Occipital lobe (tissue), 1 donor: ENCODE measurements at regions not wholly inside any gene's neighbourhood (a gene's known extent, or its start where the extent isn't known, plus 50 kb on each side); places are given as distances from the start of the nearest gene placed in this dataset.
"Not testable (repeated sequence)": the region's sequence is repeated elsewhere in the genome, so short reads cannot be mapped to it uniquely, and the experiment has no call there.

Experiments
- DNase-seq: peaks from one replicate; lab custom pipeline; 2025; lab: John Stamatoyannopoulos, UW

GRCh38 chr16:52386694-52387093 is 160.2 kb downstream of the TOX3 start:
- no peak for DNase-seq

DNA sequence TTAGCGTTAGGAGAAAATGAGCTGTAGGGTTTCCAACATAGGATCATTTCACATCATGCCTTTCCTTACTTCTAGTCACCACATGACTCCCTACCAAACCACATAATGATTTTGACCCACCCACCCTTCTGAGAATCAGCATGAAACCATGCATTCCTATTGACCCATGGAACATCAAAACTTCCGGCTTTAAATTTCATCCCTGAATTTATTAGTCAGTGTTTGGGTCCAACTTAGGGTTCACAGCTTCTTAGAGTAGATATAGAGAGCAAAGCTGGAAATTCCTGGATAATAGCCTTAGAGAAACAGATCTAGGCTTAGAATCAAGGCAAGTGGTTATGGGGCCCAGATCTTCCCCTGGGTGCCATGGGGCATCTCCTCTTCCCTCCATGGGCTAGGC is 162.6 kb downstream of the TOX3 start:
- no peak for DNase-seq

- DNase-seq = no peak
Measured at GRCh38 chr16:52383640-52384292, 163.2 kb downstream of the TOX3 start.

DNA sequence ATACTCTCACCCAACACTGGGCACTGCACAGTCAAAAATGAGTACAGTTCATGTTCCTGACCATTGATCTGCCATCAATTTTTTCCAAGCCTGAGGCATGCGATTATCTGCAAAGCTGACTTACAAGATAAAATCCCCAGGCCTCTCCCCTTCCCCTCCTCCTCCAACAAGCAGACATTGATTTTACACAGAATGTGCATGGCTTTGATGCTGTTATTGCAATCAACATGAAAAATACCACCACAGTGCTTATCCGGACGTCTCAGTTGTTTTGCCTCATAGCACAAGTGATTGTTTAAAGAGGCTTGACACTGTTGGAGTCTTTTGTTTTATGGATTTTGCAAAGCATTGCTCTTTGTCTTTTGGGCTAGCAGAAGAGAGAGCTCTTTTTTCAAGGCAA is 163.8 kb downstream of the TOX3 start:
- DNase-seq = no peak

DNA sequence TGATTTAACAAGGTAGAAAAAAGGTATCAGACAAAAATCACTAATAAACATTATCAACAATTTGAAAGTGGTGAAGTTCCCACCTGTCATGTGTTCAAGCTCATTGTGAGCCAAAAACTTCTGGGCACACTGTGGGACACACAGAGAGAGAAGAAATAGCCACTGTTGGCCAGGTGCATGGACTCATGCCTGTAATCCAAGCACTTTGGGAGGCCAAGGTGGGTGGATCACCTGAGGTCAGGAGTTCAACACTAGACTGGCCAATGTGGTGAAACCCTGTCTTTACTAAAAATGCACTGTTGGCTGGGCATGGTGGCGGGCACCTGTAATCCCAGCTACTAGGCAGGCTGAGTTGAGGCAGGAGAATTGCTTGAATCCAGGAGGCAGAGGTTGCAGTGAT is 167.4 kb downstream of the TOX3 start:
- no peak for DNase-seq

GRCh38 chr16:52376676-52377280 is 170.2 kb downstream of the TOX3 start:
- DNase-seq = no peak

DNA sequence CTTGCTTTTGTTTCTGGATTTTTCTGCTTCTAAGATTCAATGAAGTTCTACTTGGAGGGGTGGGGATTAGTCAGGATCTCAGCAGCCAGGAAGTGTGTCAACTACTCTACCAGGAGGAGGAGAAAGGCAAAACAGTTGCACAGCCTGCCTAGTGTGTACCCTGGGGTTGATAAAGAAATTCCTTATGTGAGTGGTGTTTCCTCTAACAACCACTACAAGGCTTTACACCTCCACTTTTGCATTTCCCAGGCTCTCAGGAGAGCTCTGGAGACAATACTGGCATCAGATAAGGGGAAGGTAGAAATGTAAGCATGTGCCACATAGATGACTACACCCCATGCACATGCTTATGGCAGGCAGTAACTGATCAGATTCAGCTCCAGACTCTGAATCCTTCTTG is 174.6 kb downstream of the TOX3 start:
- no peak for DNase-seq

DNA sequence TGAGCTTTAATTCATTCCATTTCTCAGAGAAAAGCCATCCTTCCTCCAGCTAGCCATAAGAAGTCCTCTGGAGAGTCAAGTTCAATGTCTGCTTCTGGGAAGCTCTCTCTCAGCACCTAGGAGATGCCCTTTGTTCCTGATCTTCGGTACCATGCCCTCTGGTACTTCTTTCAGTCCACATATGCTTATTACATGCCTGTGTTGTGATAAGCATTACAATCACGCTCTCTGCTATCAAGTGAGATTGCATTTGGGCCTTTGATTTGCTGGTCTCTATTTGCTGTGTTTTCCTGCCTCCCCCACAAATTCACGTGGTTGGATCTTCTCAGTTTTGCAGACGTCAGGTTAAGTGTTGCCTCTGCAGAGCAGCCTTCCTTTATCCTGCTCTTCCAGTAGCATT is 178.1 kb downstream of the TOX3 start:
- no peak for DNase-seq

DNA sequence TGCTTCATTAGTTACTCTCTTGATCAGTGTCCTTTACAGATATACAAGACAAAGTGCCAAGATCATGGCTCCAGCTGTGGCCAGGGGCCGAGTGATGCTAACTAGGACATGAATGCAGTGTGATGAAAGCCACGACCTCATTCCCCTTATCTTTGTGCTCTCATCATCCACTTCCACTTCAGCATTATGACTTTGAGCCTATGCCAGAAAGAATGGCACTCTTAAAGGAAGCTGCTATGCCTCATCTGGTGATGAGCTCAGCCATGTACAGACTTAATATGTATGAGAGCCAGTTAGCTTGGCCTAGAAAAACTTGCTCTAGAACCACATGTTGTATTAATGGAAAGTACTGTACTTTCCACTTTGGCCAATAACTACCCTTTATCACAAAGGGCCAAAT is 179.1 kb downstream of the TOX3 start:
- DNase-seq = no peak

DNA sequence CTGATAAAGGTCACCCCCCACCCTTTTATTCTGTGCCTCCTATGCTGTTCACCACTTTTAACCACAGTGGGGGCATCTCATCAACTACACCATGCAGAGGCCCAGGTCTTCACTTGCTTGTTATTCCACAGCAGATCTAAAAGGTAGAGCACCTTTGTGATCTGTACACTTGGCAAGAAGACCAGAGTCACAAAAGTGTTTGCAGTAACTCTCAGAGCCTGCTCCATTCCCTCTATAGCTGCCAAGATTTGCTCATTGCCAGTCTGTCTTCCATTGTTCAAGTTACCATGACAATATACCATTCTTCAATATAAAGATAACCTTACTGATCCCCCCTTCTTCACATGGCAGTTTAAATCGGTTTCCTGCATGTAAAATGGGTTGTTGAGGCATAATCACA is 180.0 kb downstream of the TOX3 start:
- DNase-seq = no peak

GRCh38 chr16:52364500-52364899 is 182.4 kb downstream of the TOX3 start:
- no peak for DNase-seq

- no peak for DNase-seq
Measured at GRCh38 chr16:52363082-52363481, 183.9 kb downstream of the TOX3 start.

- no peak for DNase-seq
Measured at GRCh38 chr16:52357711-52358110, 189.2 kb downstream of the TOX3 start.

DNA sequence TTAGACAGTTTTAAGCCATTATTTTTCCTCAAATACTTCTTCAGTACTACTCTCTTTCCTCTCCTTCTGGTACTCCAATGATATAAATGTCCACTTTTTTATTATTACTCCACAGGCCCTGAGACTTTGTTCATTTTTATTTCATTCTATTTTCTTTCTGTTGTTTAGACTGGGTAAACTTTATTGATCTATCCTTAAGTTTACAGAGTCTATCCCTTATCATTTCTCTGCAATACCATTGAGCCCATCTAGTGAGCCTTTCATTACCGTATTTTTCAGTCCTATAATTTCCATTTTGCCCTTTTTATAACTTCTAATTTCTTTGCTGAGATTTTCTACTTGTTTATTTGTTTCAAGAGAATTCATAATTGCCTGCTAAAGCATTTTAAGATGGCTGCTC is 193.7 kb downstream of the TOX3 start:
- no peak for DNase-seq

GRCh38 chr16:52351451-52351850 is 195.5 kb downstream of the TOX3 start:
- DNase-seq = no peak

GRCh38 chr16:52350031-52350642 is 196.8 kb downstream of the TOX3 start:
- DNase-seq = no peak

DNA sequence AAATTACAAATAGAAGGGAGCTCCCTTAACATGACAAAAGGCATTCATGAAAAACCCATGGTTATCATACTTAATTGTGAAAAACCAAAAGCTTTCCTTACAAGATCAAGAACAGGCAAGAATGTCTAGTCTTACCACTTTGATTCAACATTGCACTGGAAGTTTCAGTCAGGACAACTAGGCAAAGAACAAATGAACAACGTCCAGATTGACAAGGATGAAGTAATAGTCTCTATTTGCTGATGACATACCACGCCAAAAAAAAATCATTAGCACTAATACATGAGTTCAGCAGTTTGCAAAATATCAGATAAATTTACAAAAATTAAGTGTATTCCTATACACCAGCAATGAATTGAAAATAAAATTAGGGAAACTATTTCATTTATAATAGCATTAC is 200.2 kb downstream of the TOX3 start:
- DNase-seq = no peak

GRCh38 chr16:52333673-52334072 is 213.3 kb downstream of the TOX3 start:
- not testable (repeated sequence) for DNase-seq

GRCh38 chr16:52320930-52321439 is 226.0 kb downstream of the TOX3 start:
- no peak for DNase-seq

DNA sequence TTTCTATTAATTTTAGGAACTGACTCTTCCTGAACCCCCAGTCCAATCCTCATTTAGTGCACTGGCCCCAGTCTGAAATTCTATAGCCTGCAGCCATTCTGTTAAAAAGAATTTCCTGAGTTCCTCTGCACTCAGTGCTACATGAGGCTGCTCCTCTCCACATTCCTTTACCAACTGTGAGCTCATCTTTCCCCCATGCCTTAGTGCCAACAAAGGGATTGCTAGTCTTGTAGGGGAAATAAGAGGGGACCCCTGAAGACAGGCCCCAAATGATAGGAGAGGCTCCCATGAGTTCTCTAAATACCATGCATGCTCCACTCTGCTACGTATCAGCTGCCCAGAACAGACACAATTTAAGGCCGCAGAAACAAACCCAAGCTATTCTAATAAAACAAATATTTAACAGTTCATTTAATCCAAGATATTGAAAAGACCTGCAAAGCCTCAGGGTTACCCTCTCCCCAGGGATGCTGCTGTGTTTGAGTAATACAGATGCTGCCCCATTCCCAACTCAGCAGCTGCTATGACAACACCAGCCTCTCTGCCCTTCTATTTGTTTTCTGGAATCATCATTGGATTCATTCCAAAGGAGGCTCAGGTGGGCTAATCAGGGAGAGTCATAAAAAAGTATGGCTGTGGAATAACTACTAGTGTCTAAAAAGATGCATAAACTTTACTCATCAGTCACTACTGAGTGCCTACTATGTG is 228.5 kb downstream of the TOX3 start:
- no peak for DNase-seq

GRCh38 chr16:52316241-52316640 is 230.7 kb downstream of the TOX3 start:
- no peak for DNase-seq

DNA sequence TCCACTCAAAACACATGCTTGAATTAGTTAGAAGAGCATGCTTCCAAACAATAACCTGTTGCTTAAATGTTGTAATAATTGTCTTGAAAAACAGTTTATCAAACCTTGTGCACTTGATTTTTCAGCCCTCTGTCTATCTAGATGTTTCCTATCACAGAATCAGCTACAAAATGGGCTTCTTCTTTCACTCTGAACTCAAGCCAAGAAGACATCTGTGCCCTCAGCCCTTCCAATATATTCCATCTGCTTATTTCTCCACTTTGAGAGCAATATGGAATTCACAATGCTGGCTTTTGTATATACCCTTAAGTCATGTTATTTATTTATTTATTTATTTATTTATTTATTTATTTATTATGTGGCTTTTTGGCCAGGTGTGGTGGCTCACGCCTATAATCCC is 234.2 kb downstream of the TOX3 start:
- no peak for DNase-seq
